Sigmoid colon (tissue), 4 donors: ENCODE measurements at regions not wholly inside any gene's neighbourhood (a gene's known extent, or its start where the extent isn't known, plus 50 kb on each side); places are given as distances from the start of the nearest gene placed in this dataset.

Experiments used
- EP300 ChIP-seq, 4 donors: sonication (generic); formaldehyde crosslinking; IDR thresholded peaks; one replicate each; pipeline ENCODE4 v1.6.1; 2017; ENCODE audit warnings: antibody characterized with exemption in 4 of 4
- POLR2A ChIP-seq, 2 donors: fragments of 450-650 bp; IDR thresholded peaks; one replicate each; pipeline ENCODE4 v1.6.1; 2016; ENCODE audit warnings: antibody characterized with exemption in 2 of 2, mild to moderate bottlenecking in 2 of 2, moderate library complexity in 2 of 2
- POLR2AphosphoS5 ChIP-seq, 4 donors: sonication (generic); formaldehyde crosslinking; IDR thresholded peaks; one replicate each; pipeline ENCODE4 v1.6.1; 2017; ENCODE audit warnings: antibody characterized with exemption in 4 of 4
- TF ChIP-seq, protein P1 (sequence below), 4 experiments: fragments of 450-650 bp in 3 of 4; fragments of 200-600 bp in 1 of 4; IDR thresholded peaks; one replicate each; pipeline ENCODE4 v1.5.1; 2016 to 2019; ENCODE audit warnings: antibody characterized with exemption in 4 of 4, mild to moderate bottlenecking in 3 of 4, moderate library complexity in 2 of 4

DNA sequence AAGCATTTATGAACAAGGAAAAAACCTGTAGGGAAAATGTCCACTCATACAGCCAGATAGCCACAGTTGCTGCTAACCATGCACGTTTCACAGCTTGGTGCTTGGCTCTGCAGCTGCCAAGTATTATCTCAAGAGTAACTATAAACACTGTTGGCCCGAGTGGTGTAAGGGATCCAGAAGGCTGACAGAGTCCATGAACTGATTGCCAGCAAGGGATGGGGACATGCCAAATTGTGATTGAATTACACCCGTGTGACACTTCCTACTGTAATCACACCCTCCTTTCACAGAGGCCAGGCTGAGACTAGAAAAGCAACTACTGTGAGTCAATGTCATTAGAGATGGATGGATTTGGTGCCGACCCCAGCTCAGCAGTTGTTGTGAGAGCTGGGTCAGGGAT is 223.9 kb upstream of the ANKRD50 start:
- TF ChIP-seq, protein P1, sequence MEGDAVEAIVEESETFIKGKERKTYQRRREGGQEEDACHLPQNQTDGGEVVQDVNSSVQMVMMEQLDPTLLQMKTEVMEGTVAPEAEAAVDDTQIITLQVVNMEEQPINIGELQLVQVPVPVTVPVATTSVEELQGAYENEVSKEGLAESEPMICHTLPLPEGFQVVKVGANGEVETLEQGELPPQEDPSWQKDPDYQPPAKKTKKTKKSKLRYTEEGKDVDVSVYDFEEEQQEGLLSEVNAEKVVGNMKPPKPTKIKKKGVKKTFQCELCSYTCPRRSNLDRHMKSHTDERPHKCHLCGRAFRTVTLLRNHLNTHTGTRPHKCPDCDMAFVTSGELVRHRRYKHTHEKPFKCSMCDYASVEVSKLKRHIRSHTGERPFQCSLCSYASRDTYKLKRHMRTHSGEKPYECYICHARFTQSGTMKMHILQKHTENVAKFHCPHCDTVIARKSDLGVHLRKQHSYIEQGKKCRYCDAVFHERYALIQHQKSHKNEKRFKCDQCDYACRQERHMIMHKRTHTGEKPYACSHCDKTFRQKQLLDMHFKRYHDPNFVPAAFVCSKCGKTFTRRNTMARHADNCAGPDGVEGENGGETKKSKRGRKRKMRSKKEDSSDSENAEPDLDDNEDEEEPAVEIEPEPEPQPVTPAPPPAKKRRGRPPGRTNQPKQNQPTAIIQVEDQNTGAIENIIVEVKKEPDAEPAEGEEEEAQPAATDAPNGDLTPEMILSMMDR (IDR thresholded peaks at IDR 0.05) = no peak
- TF ChIP-seq POLR2A (IDR thresholded peaks at IDR 0.05) = no peak
- no peak for TF ChIP-seq EP300 (IDR thresholded peaks at IDR 0.05)
- peak in 2 of 4 donors; percentile 3 to 30 for TF ChIP-seq POLR2AphosphoS5 (IDR thresholded peaks at IDR 0.05)
